Stomach (tissue), 4 donors: ENCODE measurements at regions not wholly inside any gene's neighbourhood (a gene's known extent, or its start where the extent isn't known, plus 50 kb on each side); places are given as distances from the start of the nearest gene placed in this dataset.

ENCODE experiments used
- EP300 ChIP-seq: sonication (generic); formaldehyde crosslinking; IDR thresholded peaks from one replicate; pipeline ENCODE4 v1.6.1; 2017; ENCODE audit warnings: antibody characterized with exemption
- POLR2A ChIP-seq, 4 donors: fragments of 450-650 bp; IDR thresholded peaks; one replicate each; pipeline ENCODE4 v1.6.1; 2016; ENCODE audit warnings: antibody characterized with exemption in 4 of 4, control low read depth in 2 of 4, mild to moderate bottlenecking in 1 of 4, moderate library complexity in 1 of 4
- POLR2AphosphoS5 ChIP-seq, 3 donors: sonication (generic); formaldehyde crosslinking; IDR thresholded peaks; one replicate each; pipeline ENCODE4 v1.6.1; 2016; ENCODE audit warnings: antibody characterized with exemption in 3 of 3
- TF ChIP-seq, protein P1 (sequence below), 7 experiments: fragments of 450-650 bp in 4 of 7; fragments of 200-600 bp in 3 of 7; sonication (generic) in 3 of 7; IDR thresholded peaks; one replicate each; pipeline ENCODE4 v1.5.1; 2016 to 2019; ENCODE audit warnings: antibody characterized with exemption in 7 of 7, control low read depth in 2 of 7, mild to moderate bottlenecking in 1 of 7

DNA sequence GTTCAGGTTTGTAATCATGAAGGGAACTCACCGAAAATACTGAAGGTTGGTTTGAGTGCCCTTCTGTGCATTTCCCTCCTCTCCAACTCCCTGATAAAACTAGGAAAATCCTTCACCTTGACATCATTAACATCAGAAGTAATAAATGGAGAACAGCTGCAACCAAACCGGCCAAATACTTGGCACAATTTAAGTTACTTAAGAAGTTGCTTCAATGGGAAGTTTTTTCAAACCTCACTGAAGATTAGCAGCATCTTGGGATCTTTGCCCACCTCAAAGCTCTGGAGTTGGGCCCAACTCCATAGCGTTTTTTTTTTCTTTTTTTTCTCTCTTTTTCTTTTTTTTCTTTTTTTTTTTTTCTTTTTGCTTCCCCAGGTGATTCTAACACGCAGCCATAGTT is 784.8 kb downstream of the KCNA4 start:
- TF ChIP-seq POLR2A (IDR thresholded peaks at IDR 0.05) (no peak), POLR2AphosphoS5 (IDR thresholded peaks at IDR 0.05) (no peak), EP300 (no peak)
- TF ChIP-seq, protein P1, sequence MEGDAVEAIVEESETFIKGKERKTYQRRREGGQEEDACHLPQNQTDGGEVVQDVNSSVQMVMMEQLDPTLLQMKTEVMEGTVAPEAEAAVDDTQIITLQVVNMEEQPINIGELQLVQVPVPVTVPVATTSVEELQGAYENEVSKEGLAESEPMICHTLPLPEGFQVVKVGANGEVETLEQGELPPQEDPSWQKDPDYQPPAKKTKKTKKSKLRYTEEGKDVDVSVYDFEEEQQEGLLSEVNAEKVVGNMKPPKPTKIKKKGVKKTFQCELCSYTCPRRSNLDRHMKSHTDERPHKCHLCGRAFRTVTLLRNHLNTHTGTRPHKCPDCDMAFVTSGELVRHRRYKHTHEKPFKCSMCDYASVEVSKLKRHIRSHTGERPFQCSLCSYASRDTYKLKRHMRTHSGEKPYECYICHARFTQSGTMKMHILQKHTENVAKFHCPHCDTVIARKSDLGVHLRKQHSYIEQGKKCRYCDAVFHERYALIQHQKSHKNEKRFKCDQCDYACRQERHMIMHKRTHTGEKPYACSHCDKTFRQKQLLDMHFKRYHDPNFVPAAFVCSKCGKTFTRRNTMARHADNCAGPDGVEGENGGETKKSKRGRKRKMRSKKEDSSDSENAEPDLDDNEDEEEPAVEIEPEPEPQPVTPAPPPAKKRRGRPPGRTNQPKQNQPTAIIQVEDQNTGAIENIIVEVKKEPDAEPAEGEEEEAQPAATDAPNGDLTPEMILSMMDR (IDR thresholded peaks at IDR 0.05): no peak
